Activated T-cell treated with anti-CD3 and anti-CD28 coated beads, Interleukin-2, amount 50 U/mL, for 1 hour (primary cell): ENCODE measurements at regions not wholly inside any gene's neighbourhood (a gene's known extent, or its start where the extent isn't known, plus 50 kb on each side); places are given as distances from the start of the nearest gene placed in this dataset.
"Not testable (repeated sequence)": the region's sequence is repeated elsewhere in the genome, so short reads cannot be mapped to it uniquely, and the experiment has no call there.

Source experiments
- DNase-seq: peaks from one replicate; pipeline ENCODE4 v3.0.0-alpha.2; 2020

DNA sequence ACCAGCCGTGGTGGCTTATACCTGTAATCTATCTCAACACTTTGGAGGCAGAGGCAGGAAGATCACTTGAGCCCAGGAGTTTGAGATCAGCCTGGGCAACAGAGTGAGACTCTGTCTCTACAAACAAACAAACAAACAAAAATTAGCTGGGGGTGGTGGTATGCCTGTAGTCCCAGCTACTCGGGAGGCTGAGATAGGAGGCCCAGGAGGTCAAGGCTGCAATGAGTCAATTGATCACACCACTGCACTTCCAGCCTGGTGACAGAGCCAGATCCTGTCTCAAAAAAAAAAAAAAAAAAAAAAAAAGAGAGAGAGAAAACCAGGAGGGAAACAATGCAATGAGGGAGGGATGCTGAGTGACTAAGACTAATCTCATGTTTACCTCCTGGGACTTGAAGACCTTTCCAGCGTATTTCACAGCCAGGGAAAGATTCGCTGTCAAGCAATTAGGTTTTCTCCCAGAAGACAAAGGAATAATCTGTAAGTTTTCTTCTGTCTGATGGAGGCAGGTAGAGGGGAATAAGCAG, 51.1 kb upstream of the MIER3 start:
- DNase-seq, result no peak

DNA sequence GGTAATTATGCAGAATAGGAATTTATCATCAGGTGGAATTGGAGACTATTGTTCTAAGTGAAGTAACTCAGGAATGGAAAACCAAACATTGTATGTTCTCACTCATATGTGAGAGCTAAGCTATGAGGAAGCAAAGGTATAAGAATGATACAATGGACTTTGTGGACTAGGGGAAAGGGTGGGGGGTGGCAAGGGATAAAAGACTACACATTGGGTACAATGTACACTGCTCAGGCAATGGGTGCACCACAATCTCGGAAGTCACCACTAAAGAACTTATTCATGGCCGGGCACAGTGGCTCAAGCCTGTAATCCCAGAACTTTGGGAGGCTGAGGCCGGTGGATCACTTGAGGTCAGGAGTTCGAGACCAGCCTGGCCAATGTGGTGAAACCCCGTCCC, 51.6 kb upstream of the MIER3 start:
- DNase-seq, result not testable (repeated sequence)

DNA sequence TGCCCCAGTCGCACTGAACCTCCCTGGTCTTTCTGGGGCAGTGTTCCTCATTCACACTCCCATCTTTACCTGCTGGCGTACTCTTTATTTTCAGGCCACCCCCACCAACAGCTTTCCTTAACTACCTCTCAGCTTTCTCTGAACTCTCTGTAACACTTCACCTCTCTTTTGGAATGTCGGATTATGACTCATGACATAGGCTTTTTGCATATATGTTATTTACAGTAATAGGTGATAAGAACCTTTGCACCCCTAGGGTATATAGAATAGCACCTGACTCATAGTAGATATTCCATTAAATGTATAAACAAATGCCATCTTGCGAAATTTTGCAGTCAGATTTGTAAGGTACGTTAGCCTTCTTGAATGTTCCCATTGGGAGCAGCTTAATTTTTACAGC, 52.9 kb upstream of the MIER3 start:
- DNase-seq, result no peak

DNA sequence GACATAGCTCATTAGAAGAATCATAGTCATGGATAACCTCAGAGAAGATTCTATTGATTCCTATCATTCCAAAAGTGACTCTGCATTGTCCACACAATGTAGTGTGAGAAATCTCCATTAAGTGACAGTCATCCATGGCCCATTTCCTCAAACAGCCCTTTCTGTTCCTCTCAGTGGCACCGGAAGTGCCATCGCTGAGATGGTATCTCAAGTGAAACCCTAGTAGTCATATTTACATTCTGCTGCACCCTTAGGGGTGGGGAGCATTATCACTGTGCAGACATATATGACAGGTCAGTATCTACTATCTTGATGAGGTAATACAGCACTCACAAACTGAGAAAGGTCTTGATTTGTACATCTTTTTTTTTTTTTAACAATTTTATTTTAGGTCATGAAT, 55.4 kb upstream of the MIER3 start:
- no peak for DNase-seq

DNA sequence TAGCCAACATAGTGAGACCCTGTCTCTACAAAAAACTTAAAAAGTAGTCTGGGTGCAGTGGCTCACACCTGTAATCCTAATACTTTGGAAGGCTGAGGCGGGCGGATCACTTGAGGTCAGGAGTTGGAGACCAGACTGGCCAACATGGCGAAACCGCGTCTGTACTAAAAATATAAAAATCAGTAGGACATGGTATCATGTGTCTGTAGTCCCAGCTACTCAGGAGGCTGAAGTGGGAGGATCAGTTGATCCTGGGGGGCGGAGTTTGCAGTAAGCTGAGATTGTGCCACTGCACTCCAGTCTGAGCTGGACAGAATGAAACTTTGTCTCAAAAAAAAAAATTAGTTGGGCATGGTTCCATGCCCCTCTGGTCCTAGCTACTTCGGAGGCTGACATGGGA, 57.9 kb upstream of the MIER3 start:
- no peak for DNase-seq

DNA sequence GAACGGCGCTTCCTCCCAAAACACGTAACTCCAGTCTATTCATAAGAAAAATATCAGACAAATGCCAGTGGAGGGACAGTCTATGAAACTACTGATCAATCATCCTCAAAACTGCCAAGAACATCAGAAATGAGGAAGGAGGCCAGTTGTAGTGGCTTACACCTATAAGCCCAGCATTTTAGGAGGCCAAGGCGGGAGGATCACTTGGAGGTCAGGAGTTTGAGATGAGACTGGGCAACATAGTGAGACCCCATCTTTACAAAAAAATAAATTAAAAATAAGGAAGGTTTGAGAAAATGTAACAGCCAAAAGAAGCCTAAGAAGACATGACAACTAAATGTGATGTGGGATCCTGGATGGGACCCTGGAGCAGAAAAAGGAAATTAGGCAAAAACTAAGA, 58.9 kb upstream of the MIER3 start:
- no peak for DNase-seq

DNA sequence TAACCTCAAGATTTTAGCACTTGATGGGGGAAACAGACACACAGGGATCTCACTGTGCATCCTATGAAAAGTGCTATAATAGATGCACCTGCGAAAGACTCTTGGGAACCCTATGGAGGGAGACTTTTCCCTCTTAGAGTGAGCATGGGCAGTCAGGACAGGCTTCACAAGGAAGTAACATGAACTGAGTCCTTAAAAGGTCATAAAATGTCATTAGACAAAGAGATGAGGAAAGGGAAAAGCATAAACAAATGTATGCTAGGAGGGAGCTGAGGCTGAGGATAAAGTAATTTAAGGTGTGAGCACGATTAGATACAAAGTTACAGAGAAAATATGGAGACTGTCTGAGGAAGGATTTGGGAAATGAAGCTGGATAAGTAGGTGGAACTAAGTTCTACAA, 60.6 kb upstream of the MIER3 start:
- DNase-seq, result no peak

DNA sequence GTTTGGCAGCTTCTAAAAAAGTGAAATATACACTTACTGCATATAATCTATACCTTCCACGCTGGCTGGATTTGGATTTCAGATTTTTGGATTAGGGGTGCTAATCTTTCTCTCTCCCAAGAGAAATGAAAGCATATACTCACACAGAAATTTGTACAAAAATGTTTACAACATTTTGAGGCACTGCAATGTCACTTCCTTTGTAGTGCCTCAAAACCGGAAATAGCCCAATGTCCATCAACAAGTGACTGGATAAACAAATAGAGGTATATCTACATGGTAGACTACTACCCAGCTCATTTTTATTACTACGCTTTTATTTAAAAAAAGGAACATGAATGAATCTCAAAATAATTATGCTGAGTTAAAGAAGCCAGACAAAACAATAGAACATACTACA, 74.0 kb upstream of the MIER3 start:
- DNase-seq, result no peak

DNA sequence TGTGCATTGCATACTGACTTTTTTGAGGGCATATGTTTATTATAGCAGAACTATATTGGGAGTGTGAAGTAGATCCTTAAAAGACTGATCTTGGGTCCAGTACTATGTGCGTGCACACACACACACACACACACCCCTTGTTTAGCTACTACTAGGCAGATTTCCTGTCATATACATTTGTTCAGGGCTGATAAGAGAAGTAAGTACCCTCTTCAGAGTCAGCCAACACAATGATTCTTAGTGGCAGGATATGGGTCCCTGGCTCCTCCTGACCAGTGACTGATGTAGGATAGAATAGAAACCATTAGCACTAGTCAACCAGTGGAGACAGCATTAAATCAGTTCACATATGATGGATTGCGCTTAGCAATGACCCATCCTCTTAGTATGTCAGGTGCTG, 76.2 kb upstream of the MIER3 start:
- no peak for DNase-seq

DNA sequence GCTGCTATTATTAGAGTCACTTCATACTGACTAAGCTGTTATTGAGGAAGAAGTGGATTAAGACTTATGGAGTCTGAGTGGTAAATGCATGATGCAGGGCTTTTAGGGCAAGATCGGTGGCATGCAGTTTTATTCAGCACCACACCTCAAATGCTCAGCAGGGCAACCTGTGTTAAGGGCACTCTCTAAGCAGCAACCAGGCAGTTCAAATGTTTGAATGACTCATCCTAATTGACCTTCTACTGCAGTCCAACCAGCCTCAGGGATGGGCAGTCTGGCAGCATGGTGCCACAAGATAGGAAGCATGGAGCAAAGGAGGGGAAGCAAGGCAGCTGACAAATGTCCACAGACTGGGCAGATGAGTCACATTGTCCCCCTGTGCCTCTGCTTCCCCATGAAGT, 80.2 kb upstream of the MIER3 start:
- no peak for DNase-seq

DNA sequence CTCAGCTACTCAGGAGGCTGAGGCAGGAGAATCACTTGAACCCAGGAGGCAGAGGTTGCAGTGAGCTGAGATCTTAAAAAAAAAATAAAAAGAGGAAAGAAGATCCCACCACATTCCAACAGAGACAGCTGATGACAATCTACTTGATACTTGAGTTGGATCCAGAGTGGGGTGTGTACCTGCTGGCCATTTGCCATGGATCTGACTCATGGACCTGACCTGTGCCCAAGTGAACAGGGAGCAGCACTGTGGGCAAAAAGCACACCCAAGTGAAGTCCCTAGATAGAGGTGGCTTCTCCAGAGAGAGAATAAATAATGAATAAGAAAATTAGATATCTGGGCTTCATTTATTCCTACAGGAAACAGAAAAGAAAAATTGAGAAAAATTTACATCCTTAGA, 81.2 kb upstream of the MIER3 start:
- DNase-seq, result no peak

DNA sequence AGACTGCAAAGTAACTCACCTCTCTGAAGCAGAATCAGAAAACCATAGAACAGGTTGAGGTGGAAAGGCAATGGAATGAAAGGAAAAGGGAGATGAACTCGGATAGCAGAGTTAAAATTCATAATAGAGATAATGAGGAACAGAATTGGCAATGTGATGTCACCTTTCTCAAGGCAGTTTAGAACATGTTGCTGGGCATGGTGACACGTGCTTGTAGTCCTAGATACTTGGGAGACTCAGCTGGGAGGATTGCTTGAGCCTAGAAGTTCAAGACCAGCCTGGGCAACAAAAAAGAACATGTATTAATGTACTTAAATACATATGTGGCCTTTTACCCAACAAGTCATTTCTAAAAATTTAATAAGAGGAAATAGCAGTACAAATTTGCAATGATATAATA, 81.6 kb upstream of the MIER3 start:
- no peak for DNase-seq

DNA sequence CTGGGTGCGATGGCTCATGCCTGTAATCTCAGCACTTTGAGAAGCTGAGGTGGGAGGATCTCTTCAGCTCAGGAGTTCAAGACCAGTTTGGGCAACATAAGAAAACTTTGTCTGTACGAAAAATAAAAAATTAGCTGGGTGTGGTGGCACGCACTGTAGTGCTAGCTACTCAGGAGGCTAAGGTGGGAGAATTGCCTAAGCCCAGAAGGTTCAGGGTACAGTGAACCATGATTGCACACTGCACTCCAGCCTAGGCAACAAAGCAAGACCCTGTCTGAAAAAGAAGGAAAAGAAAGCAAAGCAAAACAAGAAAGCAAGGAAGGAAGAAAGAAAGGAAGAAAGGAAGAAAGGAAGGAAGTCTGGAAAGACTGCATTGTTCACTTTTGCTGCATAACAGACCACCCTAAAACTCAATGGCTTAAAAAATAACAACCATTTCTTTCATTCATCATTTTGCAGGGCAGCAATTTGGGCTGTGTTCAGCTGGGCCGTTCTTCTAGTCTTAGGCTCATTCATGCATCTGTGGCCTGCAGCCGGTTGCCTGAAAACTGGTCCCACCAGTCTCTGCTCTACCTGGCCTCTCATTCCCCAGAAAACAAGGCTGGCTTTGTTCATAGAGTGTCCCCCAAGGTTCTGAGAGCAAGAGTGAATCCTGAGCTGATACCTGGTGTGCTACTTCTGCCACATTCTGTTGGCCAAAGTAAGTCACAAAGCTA, 82.4 kb upstream of the MIER3 start:
- DNase-seq, result no peak

DNA sequence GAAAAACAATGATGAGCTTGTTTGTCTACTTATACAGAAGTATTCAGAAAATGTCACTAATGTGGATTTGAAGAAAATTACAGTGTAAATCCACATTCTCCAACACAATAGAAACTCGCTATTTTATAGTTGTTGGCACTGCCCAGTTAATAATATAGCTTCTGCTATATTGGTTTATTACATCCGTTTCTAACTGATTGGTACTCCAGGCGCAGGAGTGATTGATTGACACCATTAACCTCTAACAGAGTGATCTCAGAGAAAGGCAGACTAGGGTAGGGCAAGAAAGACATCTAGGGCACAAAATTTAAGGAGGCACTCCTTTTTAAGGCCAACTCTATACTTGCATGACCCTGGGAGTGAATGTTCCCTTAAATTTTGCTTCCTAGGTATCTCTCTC, 84.0 kb upstream of the MIER3 start:
- DNase-seq, result no peak

DNA sequence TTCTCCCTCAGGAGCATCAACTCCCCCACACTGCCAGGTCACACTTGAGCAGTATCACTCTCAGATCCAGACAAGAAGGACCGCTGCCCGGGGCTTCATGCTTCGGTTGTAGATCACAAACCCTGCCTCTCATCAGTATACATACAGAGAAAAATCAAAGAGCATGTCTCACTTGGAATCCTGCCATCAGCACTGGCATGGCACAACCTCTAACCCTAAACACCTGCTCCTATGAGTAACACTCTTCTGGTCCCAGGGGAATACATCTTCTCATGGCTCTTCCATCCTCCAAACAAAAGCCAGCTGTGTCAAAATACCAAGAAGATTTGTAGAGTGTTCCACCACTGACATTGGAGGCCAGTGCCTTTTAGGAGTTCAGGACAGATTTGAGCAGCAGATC, 84.8 kb upstream of the MIER3 start:
- DNase-seq, result no peak

DNA sequence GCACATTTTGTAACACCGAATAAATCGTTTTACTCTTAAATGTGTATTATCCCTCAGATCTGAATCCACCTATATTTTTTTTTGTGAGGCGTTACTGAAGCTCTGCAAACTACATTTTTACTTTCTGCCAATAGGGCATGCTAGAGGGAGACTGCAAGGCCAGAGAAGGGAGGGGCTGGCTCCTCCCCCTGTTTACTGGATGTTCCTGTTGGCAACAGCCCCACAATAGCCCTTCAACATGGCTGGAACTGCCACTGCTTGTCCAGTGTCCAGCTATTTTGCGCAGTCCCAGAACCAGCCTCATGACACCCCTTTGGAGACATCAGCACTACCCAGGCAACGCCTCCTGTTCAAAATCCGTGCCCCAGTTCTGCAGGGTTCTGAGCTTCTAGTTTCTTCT, 85.4 kb upstream of the MIER3 start:
- DNase-seq, result no peak

DNA sequence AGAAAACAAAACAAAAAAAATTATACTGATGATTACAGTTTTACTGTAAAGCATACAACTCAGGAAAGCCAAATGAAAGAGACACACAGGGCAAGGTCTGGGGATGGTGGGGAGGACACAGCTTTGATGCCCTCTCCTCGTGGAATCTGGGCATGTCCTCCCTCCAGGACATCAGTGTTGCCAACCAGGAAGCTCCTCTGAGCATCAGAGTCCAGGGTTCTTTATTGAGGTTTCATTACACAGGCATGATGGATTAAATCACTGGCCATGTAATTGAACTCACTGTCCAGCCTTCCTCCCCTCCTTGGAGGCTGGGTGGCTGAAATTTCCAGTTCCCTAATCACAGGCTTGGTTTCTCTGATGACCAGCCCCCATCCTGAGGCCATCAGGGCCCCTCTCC, 89.6 kb upstream of the MIER3 start:
- DNase-seq, result no peak

DNA sequence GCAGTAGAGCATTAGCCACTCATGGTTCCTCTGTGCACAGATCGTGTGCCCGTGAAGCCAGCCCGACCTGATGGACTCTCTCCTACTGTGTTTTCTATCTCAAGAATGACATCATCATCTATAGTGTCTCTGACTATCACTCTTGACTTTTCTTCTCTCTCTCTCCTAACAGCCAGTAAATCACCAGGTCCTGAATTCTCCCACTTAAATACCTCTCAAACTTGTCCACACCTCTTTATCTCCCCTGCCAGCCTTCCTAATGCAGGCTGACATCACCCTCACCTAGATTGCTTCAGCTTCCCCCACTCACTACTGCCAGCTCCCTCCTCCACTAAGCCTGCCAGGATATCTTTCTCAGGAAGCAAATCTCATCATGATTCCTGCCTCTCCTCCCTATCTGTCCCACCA, 90.6 kb upstream of the MIER3 start:
- no peak for DNase-seq

DNA sequence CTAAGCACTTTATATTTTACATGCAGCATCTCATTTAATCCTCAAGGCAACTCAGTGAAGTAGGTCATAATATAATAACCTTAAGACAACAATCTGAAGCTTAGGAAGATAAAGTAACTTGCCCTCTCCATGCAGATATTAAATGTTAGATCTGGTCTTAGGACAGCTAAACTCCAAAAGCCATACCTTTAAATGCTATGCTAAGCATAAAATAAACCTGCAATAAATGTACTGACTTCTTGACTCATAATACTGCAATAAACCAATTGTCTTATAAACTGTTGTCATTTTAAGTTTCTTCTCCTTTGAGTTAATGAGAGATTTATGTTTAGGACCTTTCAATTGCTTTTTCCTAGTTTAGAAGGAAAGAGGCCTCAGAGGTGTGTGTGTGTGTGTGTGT, 102.2 kb upstream of the MIER3 start:
- DNase-seq, result no peak

DNA sequence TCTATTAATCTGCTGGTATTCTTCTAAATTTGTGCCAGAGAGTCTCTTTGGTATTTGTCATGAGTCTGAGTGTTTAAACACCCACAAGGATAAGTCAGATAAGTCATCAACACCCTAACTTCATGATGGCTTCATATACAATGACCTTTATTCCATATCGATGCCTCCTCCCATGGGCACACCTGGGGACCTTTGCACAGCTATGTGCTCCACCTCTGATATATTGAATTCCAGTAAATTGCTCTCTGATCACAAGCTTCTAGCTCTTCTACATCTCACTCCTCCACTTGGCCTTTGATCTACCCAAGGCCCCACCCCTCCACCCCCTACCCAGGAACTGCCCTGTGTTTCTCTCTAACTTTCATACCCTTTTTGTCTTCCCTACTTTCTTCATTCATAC, 102.7 kb upstream of the MIER3 start:
- DNase-seq, result no peak

DNA sequence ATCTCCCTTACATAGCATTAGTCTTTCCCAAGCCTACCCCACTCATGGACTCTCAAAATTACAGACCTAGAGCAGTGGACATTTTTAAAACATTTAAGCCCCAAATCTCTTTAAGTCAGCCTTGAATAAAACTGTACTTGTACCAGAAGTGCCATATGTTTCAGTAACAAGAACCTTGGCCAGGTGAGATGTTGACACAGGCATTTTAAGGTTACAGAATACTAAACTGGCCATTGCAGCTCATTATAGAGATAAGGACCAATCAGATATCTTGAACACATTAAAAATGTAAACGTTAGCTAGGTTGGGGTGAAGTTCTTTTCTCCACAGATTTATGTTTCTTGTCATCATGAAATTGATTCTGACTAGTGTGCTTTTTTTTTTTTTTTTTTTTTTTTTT, 103.8 kb upstream of the MIER3 start:
- no peak for DNase-seq

DNA sequence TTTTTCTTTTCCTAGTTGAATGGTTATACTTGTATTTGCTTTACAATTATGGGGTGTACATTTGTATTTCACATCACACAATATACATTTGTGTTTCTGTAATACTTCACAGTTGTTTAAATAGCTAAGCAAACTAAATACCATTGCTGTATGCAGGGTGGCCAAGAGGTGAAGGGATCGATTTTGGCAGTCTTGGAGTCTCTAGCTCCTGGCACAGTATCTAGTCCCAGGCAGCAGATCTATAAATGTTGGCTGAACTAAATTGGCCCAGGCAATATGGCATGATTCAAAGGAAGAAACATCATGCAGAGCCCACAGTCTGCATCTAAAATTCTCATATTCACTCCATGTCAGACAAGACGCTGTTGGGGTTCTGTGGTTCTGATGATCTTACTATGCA, 110.1 kb upstream of the GPBP1 start:
- no peak for DNase-seq

DNA sequence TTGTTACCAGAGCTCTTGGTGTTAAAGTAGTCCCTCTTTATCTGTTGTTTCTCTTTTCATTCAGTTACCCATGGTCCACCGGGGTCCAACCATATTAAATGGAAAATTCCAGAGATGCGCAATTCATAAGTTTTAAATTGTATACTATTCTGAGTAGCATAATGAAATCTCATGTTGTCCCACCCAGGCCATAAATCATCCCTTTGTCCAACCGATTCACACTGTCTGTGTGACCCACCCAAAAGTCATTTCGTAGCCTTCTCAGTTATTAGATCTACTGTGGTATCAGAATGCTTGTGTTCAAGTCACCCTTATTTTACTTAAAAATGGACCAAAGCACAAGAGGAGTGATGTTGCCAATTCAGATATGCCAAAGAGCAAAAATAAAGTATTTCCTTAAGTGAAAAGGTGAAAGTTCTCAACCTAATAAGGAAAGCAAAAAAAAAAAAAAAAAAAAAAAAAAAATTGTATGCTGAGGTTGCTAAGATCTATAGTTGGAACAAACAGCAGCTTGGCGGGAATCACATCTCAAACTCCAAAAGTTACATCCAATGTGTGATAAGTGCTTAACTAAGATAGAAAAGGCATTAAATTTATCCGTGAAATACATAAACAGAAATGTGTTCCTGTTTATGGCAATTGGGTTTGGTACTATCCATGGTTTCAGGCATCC, 106.8 kb upstream of the GPBP1 start:
- no peak for DNase-seq

DNA sequence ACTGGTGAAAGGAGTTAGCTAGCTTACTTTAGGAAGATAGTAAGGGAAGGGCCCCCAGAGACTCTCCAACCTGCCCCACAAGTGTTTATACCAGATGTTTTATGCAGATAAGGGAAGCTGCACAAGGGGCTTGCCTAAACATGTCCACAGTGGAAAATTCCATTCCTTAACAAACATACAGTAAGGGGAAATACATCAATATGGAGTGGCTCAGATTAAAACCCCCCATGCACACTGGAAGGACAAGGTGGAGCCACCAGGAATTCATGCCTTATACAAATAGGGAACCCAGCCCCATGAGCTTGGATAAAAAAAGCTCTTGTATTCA, 106.3 kb upstream of the GPBP1 start:
- DNase-seq, result no peak
